HG03575 (cell line): ENCODE measurements at regions not wholly inside any gene's neighbourhood (a gene's known extent, or its start where the extent isn't known, plus 50 kb on each side); places are given as distances from the start of the nearest gene placed in this dataset.
A peak's percentile ranks its signal among the peaks of the same experiment; 100 is the strongest.
"Not testable (repeated sequence)": the region's sequence is repeated elsewhere in the genome, so short reads cannot be mapped to it uniquely, and the experiment has no call there.

Experiments used
- ATAC-seq: cut with Tn5 transposase; IDR thresholded peaks from one replicate; pipeline ENCODE4 v1.9.1; 2021; ENCODE audit not compliant: unreplicated experiment, insufficient number of reproducible peaks, low FRiP score; ENCODE audit errors: extremely low read depth

DNA sequence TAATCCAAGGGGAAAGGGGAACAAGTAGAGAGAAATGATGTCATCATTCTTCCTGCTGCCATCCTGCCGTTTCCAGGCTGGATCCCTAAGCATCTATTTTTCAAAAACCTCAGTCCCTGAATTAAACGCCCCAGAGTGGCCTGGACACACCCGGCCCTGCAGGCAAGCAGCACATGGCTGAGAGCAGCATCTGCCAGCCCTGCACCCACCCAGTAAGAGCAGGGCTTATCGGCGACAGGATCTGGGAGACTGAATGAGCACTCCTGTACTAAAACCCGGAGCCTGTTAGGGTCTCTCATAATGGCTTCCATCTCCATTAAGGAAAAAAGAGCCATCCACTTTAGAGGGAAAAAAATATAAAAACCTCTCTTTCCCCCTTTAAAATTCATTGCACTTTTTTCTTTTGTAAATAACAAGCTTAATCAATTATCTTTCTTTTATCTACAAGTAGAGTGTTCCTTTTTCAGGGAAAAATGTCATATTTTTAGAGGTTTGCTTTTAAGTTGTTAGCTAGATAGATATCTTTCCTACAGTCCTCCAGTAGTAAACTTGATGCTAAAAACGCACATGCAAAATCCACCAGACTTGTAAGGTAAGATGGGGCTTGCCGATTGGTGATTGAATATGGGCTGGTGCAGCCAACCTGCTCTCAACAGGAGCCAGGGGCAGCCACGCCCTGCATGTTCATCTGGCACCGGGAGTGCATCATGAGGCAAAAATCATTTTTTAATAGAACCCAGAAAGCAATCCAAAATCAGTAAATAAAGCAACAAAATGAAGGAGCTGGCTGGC, 457.8 kb downstream of the EIPR1 start:
- no peak for ATAC-seq

DNA sequence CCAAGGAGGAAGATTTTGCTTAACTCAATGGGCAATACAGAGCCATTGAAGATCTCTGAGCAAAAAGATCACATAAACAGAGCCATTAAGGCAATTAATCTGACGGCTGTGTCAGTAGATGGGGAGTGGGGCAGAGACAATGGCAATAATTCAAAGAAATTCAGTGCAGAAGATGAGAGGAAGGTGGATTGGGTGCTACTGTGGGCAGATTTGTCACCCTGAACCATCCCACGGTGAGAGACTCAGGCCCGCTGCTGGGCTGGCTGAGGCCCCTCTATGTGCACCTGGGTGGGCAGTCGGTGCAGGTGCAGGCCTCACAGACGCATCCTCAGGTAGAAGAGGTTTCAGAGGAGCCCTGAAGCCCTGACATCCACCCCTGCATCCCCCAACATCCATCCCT, 458.6 kb downstream of the EIPR1 start:
- ATAC-seq, result no peak

DNA sequence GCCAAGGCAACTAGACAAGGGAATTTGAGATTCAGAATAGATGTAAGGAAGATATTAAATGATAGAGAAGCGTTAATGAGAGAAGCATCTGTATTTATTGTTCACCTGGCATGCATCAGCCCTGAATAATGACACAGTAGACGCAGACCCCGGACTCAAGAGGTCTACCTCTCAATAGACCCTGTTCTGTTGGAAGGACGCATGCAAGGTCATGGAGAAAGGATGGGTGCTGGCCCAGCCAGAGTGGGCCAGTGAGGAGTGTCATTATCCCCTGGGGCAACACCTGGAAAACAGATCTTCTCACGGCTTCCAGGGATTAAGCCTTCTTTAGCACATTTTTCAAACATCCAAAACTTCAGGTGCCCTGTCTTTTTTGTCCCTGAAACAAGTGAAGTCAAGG, 461.0 kb downstream of the EIPR1 start:
- ATAC-seq, result no peak

DNA sequence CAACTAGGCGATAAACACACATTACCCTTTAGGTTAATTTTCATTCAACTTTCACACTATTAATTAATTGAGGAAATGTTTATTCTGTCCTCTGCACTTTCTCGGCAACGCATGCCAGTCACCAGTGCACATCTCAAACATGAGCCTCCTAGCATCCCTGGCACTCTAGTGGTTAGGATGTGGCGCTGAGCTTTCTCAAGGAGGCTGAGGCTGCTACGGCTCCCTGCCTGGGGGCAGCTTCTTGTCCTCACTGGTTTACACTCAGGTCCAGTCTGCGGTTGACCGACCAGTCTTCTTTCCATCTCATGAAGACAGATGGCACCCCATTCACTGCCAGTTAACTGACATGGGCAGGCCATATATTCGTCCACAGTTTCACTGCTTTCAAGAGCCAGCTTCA, 463.4 kb downstream of the EIPR1 start:
- ATAC-seq, result no peak

DNA sequence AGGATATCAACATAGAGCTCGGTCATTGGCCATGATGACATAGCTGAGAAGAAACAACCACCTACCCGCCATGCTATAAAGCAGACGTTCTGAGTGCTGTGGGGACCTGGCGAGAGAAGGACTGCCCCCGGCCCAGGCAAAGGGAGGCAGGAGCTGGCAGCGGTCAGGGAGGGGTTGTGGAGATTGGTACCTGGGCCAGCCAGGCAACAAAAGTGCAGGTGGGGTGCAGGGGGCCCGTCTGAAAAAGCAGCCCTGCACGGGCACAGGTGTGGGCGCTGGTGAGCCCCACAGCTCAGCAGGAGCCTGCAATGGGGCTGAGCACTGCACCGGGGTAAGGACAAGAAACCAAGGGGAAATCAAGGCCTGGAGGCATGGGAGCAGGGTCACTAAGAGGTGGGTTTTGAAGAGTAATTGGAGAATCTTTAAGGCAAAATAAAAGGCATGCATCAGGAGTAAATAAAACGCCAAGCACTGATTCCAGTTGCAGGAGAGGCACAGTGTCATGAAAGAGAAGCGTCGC, 464.0 kb downstream of the EIPR1 start:
- no peak for ATAC-seq

DNA sequence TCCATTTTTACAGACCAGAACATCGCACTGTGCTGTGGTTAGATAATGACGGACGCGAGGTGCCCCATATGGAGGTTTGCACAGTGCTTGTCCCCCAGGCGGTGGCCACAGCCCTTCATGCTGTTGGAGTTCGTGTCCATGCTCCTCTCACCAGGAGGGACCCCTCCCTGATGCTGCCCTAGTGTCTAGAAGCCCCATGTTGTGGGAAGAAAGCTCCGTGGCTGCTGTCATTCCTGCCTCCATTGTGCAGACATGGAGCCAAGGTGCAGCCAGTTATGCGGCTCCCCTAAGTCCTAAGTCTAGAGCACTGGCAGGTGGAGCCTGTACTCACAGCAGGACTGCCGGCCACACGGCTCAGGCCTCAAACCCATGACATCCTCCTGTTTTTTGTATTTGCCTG, 464.9 kb downstream of the EIPR1 start:
- ATAC-seq, result no peak

DNA sequence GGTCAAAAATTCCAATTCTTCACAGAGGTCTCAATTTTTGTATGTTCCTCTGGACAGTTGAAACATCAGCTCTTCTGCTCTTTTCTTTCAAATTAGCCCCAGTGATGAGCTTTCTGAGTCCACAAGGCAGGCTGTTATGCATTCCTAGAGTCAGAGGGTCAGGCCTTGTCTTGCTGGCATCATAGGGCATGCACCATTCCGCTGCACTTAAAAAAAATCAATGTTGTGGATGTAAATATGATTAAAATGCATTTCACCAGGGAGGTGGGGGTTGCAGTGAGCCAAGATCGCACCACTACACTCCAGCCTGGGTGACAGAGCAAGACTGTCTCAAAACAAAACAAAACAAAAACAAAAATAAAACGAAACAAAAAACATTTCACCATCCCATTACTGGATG, 465.3 kb downstream of the EIPR1 start:
- no peak for ATAC-seq

GRCh38 chr2:2910259-2910658, 467.4 kb downstream of the EIPR1 start:
- ATAC-seq, result no peak

DNA sequence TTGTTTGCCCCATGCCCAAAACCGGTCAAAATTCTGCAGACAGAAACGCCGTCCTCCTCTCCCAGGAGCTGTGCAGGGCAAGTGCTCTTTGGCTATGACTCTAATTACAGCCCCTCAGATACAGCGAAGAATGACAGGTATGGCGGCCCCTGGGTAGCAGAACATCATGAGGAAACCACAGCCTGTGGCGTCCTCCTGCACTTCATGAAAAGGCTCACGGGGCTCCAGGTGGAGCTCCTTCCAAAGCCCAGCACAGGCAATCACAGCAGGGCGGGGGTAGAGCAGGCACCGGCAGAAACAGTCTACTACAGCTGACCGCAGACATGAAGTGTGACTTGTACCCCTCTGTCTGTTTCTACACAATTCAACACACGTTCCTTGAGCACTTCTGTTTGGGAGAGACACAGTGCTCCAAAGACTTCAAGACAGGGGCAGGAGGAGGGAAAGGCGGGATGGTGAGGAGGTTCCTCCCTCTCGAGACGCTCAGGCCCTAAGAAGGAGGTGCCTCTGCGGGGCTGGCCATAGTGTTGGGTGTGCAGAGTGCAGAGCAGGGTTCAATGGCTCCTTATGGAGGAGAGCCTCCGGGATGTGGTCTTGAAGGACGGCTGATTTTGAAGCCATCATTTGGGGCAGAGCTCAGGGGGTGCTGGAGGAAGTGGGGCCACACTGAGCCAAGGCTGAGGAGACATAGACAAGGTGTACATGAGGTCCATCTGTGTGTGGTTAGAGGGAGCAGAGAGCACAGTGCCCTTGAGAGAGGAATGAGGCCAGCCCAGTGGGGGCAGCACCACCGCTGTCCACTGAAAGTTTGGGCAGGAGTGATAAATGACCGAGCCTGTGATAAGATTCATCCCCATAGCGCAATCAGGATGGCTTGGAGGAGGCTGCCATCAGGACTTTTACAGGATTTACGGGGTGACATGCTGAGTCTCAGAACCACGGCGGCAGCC, 468.3 kb downstream of the EIPR1 start:
- ATAC-seq, result no peak

- ATAC-seq, result no peak
Observed at GRCh38 chr2:2906091-2906490, 471.5 kb downstream of the EIPR1 start.

DNA sequence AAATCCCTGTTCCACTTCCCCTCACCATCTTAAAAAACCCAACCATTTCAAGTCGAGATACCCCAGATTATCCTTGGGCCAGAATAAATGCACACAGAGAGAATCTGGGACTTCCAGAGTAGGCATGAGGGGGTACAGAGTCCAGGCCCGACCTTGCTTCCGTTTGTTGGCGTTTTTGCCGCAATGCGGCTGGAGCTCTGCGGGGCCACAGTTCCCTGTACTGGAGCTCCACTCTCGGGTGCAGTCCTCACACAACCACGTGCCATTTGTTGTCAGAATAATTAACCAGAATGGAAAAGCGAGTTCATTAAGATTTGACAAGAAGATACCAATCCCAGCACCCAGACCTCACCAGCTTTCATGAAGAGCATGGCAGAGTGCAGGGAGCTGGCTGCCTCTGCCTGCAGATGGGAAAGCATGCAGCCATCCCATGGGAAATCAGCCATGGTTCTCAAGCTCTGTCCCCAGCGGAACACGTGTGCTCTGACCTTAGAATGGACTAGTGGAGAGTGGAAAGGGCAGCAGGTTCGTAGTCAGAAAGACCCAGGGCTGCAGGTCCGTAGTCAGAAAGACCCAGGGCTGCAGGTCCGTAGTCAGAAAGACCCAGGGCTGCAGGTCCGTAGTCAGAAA, 472.8 kb downstream of the EIPR1 start:
- ATAC-seq, result no peak

GRCh38 chr2:2902547-2903281, 474.9 kb downstream of the EIPR1 start:
- ATAC-seq, result no peak

DNA sequence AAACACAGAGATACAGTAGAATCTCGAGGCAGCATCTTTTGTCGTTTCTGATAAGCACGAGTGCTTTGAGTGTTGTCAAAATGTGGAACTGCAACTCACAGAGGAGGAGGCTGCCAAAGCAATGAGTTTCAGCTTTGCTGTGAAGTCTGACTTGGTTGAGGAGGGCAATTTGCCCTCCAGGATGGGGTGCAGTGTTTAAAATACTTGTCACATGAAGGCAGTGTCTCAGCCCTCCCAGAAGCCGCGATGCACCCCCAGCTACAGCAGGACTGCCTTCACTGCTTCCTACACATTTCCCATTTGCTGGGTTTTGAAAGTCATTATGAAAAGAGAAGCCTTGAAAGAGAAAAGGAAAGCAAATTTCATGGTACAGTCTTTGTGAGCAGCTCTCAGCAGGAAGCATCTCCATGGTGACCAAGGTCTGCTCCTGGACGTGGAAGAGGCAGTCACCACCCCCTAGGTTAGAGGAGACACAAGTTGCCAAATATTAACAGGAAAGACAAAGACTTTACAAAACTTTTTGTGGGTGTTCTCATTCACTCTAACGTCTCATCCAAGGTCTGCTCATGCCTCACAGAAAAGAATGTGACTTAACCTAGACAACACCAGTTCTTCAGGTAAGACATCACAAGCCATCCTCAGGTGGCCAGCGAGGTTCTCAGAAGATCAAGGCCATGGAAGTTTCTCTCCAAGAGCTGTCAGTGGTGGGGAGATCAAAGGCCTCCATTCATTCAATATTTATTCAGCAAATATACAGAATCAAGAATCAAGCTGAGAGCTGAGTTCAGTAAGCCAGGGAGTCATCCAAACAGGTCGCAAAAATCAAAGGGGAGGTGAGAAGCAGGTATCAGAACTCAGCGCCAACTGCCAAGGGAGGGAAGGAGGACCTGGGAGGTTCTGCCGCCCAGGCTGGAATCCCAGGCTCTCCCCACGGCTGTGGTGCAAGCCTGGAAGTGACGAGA, 476.0 kb downstream of the EIPR1 start:
- ATAC-seq, result peak; percentile 88

- no peak for ATAC-seq
Observed at GRCh38 chr2:2899826-2900225, 477.8 kb downstream of the EIPR1 start.

GRCh38 chr2:2898744-2899143, 478.9 kb downstream of the EIPR1 start:
- no peak for ATAC-seq

GRCh38 chr2:2896643-2897042, 481.0 kb downstream of the EIPR1 start:
- ATAC-seq, result no peak

- no peak for ATAC-seq
Observed at GRCh38 chr2:2896011-2896410, 481.6 kb downstream of the EIPR1 start.

GRCh38 chr2:2894011-2894410, 483.6 kb downstream of the EIPR1 start:
- not testable (repeated sequence) for ATAC-seq
